Activated T-helper 1 cell treated with anti-CD3 and anti-CD28 coated beads, Interleukin-12 subunit alpha, Interleukin-12 subunit beta, Interleukin-2, Interleukin-4 antibody, amounts not matched to agents 30 ng/mL and 10 ng/mL and 1 ng/mL, durations not matched to agents 14 hours and 24 hours and 36 hours (primary cell): ENCODE measurements at regions not wholly inside any gene's neighbourhood (a gene's known extent, or its start where the extent isn't known, plus 50 kb on each side); places are given as distances from the start of the nearest gene placed in this dataset.

ENCODE experiments used
- DNase-seq: peaks from one replicate; pipeline ENCODE4 v3.0.0; 2021; ENCODE audit warnings: low spot score
- H3K27ac Mint-ChIP-seq: one replicate; pipeline ENCODE4 v1.8.0; 2021; ENCODE audit warnings: mild to moderate bottlenecking, mixed read lengths
- H3K27me3 Mint-ChIP-seq: one replicate; pipeline ENCODE4 v1.8.0; 2022; ENCODE audit warnings: mild to moderate bottlenecking, moderate library complexity, mixed read lengths; ENCODE audit not compliant: insufficient read depth
- H3K36me3 Mint-ChIP-seq: one replicate; pipeline ENCODE4 v1.8.0; 2021; ENCODE audit warnings: low read depth, mixed read lengths
- H3K4me1 Mint-ChIP-seq: one replicate; pipeline ENCODE4 v1.8.0; 2021; ENCODE audit warnings: low read depth, mixed read lengths
- H3K4me3 Mint-ChIP-seq: one replicate; pipeline ENCODE4 v1.8.0; 2021; ENCODE audit warnings: mild to moderate bottlenecking, moderate library complexity, mixed read lengths
- H3K9me3 Mint-ChIP-seq: one replicate; pipeline ENCODE4 v1.8.0; 2021; ENCODE audit warnings: mixed read lengths
- intact Hi-C: fragments of 100-400 bp; cut with micrococcal nuclease; formaldehyde crosslinking; loops from one replicate; pipeline ENCODE4 v1.15.1; 2024

GRCh38 chr13:97057176-97057575 is 62.9 kb upstream of the OXGR1 start:
- intact Hi-C loops, result no loop called here
- H3K27me3 Mint-ChIP-seq, result peaks cover 4% of the 10 kb centered on the region
- H3K4me3 Mint-ChIP-seq, result no peak overlapping the region
- H3K36me3 Mint-ChIP-seq, result no peaks in the 10 kb centered on the region
- H3K4me1 Mint-ChIP-seq, result no peaks in the 10 kb centered on the region
- H3K27ac Mint-ChIP-seq, result no peak overlapping the region
- no peaks in the 10 kb centered on the region for H3K9me3 Mint-ChIP-seq
- DNase-seq, result no peak

DNA sequence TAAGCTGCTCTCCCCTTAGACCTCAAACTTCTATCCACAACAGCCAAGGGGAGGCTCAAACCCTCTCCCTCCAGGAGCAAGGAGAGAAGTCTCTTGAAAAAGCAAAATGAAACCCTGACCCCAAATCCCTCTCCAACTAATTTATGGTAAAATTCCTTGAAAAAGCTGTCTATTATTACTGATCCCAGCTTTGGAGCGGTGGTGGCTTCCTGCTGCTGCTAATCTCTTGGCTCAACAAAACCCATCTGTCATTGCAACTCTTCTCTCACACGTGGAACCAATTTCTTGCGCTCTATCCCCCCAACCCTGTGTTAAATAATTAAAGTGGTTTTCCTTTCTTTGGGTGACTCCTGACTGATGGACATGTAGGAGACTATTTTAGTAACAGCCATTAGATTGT is 64.1 kb upstream of the OXGR1 start:
- intact Hi-C loops, result no loop called here
- no peak overlapping the region for H3K4me3 Mint-ChIP-seq
- H3K36me3 Mint-ChIP-seq, result no peaks in the 10 kb centered on the region
- peaks cover 6% of the 10 kb centered on the region for H3K27me3 Mint-ChIP-seq
- no peak for DNase-seq
- H3K4me1 Mint-ChIP-seq, result no peaks in the 10 kb centered on the region
- no peaks in the 10 kb centered on the region for H3K9me3 Mint-ChIP-seq
- H3K27ac Mint-ChIP-seq, result no peak overlapping the region

- Mint-ChIP-seq H3K27me3 (peaks cover 6% of the 10 kb centered on the region), H3K9me3 (no peaks in the 10 kb centered on the region), H3K36me3 (no peaks in the 10 kb centered on the region), H3K4me1 (no peaks in the 10 kb centered on the region), H3K4me3 (no peak overlapping the region), H3K27ac (no peak overlapping the region)
- no peak for DNase-seq
- intact Hi-C loops, result no loop called here
These were observed 64.7 kb upstream of the OXGR1 start for GRCh38 chr13:97058926-97059325.

- Mint-ChIP-seq H3K4me1 (no peaks in the 10 kb centered on the region), H3K36me3 (no peaks in the 10 kb centered on the region), H3K27ac (no peak overlapping the region), H3K9me3 (no peaks in the 10 kb centered on the region), H3K27me3 (peaks cover 2% of the 10 kb centered on the region), H3K4me3 (no peak overlapping the region)
- intact Hi-C loops, result no loop called here
- DNase-seq, result no peak
These were observed 73.0 kb upstream of the OXGR1 start for GRCh38 chr13:97067017-97067895.

- DNase-seq, result no peak
- Mint-ChIP-seq H3K4me3 (no peak overlapping the region), H3K27me3 (no peaks in the 10 kb centered on the region), H3K36me3 (no peaks in the 10 kb centered on the region), H3K4me1 (no peaks in the 10 kb centered on the region), H3K9me3 (no peaks in the 10 kb centered on the region), H3K27ac (no peak overlapping the region)
- intact Hi-C loops, result no loop called here
These were observed 73.9 kb upstream of the OXGR1 start for GRCh38 chr13:97068151-97068550.

DNA sequence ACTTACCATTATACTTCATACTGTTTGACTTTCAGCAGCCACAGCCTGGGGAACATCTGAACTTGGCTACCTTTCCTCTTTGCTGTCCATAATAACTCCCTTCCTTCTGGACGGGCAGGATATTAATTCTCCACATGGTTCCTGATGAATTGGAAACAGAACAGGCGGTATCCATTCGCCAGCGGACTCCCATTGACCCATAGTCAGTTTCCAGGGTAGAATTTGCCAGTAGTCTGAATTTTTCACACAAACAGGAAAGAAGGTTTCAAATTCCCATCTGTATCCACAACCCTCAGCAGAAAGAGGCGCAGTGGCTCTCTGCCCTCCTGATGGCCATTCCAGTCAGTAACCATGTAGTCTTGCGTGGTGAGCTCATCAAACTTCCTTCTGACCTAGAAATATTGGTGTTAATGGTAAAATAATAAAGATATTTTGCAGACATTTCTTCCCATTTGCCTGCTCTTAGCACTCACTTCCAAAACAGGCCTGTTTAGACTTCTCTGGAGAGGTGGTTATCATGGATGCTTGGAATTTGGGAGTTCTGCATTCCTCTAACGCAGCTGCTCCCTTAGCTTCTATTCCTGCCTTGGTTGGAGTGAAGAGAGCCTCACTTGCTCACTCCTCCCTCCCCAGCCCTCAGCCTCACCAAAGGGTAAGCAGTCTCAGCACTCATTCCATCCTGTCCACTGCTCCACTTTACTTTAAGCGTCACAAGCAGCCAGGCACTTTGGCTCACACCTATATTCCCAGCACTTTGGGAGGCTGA is 75.0 kb upstream of the OXGR1 start:
- H3K4me3 Mint-ChIP-seq, result no peak overlapping the region
- DNase-seq, result no peak
- intact Hi-C loops, result no loop called here
- H3K27me3 Mint-ChIP-seq, result no peaks in the 10 kb centered on the region
- H3K4me1 Mint-ChIP-seq, result no peaks in the 10 kb centered on the region
- peaks cover under 1% of the 10 kb centered on the region for H3K9me3 Mint-ChIP-seq
- no peak overlapping the region for H3K27ac Mint-ChIP-seq
- no peaks in the 10 kb centered on the region for H3K36me3 Mint-ChIP-seq

DNA sequence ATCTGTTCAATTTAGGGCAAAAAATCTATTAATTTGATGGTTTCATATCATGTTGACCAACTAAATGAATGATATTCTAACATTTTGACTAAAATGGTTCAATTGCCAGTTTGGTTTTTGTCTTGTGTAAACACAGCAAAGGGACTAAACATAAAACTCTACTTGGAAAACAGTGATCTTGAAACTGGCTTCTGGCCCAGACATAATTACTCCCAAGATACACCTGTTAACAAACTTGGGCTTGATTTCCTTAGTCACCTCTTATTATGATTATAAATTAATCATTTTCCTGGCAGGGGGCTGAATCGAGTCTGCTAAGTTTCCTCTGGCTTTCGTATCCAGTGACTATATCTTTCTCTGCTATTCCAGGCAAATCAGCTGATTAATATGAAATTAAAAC is 78.0 kb upstream of the OXGR1 start:
- Mint-ChIP-seq H3K9me3 (peaks cover 8% of the 10 kb centered on the region), H3K27ac (no peak overlapping the region), H3K4me1 (no peaks in the 10 kb centered on the region), H3K4me3 (no peak overlapping the region), H3K36me3 (no peaks in the 10 kb centered on the region), H3K27me3 (no peaks in the 10 kb centered on the region)
- DNase-seq, result no peak
- intact Hi-C loops, result no loop called here

DNA sequence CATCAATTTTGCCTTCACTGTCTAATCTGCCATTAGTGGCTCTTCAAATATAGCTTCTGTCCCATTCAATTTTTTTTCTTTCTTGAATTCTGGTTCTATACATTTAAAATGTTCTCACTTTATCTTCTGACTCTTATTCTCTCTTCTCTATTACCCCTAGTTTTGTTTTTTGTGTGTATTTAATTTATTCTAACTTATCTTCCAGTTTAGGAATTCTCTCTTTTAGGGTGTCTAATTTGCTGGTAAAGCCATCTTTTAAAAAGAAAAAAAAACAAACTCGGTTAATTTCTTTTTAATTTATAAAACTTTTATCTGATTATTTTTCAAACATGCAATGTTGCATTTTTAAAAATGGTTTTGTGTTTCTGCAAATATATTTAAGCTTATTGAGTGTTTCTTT is 80.3 kb upstream of the OXGR1 start:
- no peak for DNase-seq
- intact Hi-C loops, result no loop called here
- Mint-ChIP-seq H3K36me3 (no peaks in the 10 kb centered on the region), H3K4me1 (no peaks in the 10 kb centered on the region), H3K9me3 (peaks cover 8% of the 10 kb centered on the region), H3K27me3 (no peaks in the 10 kb centered on the region), H3K4me3 (no peak overlapping the region), H3K27ac (no peak overlapping the region)

- intact Hi-C loops, result no loop called here
These were observed 82.6 kb upstream of the OXGR1 start for GRCh38 chr13:97076898-97077297.

DNA sequence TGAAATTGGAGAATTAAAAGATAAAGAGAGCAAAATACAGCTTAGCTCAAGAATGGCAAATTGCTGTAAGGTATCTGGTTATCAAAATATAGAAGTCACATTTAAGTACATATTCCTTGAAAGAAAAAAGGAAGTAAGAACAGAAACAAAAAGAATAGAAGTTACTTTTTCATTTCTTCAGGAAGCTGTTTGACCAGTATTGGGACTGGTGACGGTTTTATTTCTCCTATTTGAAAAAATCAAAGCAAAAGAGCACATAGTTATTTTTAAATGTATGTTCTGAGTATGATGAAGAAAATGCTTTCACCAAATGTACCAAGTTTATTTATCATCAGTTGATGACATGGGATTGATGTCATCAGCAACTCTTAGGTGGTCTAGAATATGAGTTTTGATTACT is 83.1 kb upstream of the OXGR1 start:
- no peak overlapping the region for H3K4me3 Mint-ChIP-seq
- H3K9me3 Mint-ChIP-seq, result peaks cover 8% of the 10 kb centered on the region
- no peaks in the 10 kb centered on the region for H3K27me3 Mint-ChIP-seq
- no peaks in the 10 kb centered on the region for H3K4me1 Mint-ChIP-seq
- intact Hi-C loops, result no loop called here
- DNase-seq, result no peak
- no peaks in the 10 kb centered on the region for H3K36me3 Mint-ChIP-seq
- H3K27ac Mint-ChIP-seq, result no peak overlapping the region

More at GRCh38 chr13:97076898-97077297, 82.6 kb upstream of the OXGR1 start:
- DNase-seq, result no peak
- Mint-ChIP-seq H3K4me1 (no peaks in the 10 kb centered on the region), H3K27me3 (no peaks in the 10 kb centered on the region), H3K9me3 (peaks cover 8% of the 10 kb centered on the region), H3K36me3 (no peaks in the 10 kb centered on the region), H3K27ac (no peak overlapping the region), H3K4me3 (no peak overlapping the region)

DNA sequence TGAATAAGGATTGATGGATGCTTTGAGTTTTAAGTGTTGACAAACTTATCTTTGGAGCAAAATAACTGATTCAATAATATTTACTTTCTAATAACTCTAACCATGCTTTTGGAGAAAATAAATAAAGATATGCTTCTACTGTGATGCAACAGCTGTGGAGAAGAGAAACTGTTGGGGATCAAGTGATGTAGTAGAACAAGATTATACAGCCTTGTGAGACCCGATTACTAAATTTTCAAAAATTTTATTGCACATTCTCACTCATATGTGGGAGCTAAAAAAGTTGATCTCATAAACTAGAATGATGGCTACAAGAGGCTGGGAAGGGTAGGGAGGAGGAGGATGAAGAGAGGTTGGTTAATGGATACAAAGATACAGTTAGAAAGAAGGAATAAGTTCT is 85.5 kb upstream of the OXGR1 start:
- Mint-ChIP-seq H3K9me3 (peaks cover 3% of the 10 kb centered on the region), H3K4me1 (no peaks in the 10 kb centered on the region), H3K27ac (no peak overlapping the region), H3K36me3 (no peaks in the 10 kb centered on the region), H3K27me3 (no peaks in the 10 kb centered on the region), H3K4me3 (no peak overlapping the region)
- intact Hi-C loops, result no loop called here
- no peak for DNase-seq

DNA sequence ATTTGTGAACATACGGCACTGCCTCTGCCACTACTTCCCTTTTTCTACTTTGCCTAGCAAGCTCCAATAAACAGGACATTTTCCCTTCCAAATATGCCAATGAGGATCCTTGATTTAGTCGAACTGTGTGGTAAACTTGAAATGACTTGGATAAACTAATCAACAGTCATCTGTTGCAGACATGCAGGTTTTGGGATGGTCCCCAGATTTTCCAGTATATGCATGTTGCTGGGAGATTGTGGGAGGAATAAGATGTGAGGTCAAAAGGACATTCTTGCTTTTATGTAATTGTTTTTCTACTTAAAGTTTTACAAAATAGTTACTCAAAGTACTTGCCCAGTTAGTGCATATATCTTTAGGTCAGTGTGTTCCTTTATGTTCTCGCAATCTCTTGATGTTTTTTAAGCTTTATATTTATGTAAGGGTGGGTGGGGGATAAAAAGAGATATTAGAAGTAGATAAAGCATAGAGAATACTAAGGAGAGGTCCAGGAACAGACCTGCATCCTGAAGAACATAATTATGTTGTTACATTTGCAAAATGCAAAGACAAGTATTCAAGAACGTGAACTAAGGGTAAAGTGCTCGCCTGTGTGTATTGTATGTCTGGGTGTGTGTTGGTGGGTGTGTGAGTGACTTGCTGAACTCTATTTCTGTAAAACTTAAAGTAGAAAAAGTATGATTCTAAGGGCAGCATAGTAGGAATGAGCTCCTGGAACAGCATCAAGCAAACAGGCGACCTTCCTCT is 88.4 kb upstream of the OXGR1 start:
- no peaks in the 10 kb centered on the region for H3K27me3 Mint-ChIP-seq
- no peak for DNase-seq
- no peak overlapping the region for H3K4me3 Mint-ChIP-seq
- H3K27ac Mint-ChIP-seq, result no peak overlapping the region
- intact Hi-C loops, result no loop called here
- H3K36me3 Mint-ChIP-seq, result no peaks in the 10 kb centered on the region
- no peaks in the 10 kb centered on the region for H3K4me1 Mint-ChIP-seq
- peaks cover 9% of the 10 kb centered on the region for H3K9me3 Mint-ChIP-seq

- Mint-ChIP-seq H3K4me3 (no peak overlapping the region), H3K4me1 (no peaks in the 10 kb centered on the region), H3K9me3 (peaks cover 10% of the 10 kb centered on the region), H3K27me3 (peaks cover 5% of the 10 kb centered on the region), H3K36me3 (no peaks in the 10 kb centered on the region), H3K27ac (no peak overlapping the region)
- DNase-seq, result no peak
- intact Hi-C loops, result no loop called here
These were observed 96.9 kb upstream of the OXGR1 start for GRCh38 chr13:97091196-97091595.
